ENCODE measurements at regions not wholly inside any gene's neighbourhood (a gene's known extent, or its start where the extent isn't known, plus 50 kb on each side); places are given as distances from the start of the nearest gene placed in this dataset.
"Not testable (repeated sequence)": the region's sequence is repeated elsewhere in the genome, so short reads cannot be mapped to it uniquely, and the experiment has no call there.

- TF ChIP-seq, protein P1, sequence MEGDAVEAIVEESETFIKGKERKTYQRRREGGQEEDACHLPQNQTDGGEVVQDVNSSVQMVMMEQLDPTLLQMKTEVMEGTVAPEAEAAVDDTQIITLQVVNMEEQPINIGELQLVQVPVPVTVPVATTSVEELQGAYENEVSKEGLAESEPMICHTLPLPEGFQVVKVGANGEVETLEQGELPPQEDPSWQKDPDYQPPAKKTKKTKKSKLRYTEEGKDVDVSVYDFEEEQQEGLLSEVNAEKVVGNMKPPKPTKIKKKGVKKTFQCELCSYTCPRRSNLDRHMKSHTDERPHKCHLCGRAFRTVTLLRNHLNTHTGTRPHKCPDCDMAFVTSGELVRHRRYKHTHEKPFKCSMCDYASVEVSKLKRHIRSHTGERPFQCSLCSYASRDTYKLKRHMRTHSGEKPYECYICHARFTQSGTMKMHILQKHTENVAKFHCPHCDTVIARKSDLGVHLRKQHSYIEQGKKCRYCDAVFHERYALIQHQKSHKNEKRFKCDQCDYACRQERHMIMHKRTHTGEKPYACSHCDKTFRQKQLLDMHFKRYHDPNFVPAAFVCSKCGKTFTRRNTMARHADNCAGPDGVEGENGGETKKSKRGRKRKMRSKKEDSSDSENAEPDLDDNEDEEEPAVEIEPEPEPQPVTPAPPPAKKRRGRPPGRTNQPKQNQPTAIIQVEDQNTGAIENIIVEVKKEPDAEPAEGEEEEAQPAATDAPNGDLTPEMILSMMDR (IDR thresholded peaks at IDR 0.05; ENCODE audit: low read depth, low read length, missing control alignments), result no peak
- no peak overlapping the region for H3K4me3 ChIP-seq (ENCODE audit: low read depth, low read length)
- DNase-seq (ENCODE audit: low read depth), result no peak
Observed at GRCh38 chr7:70887186-70887585, 244.8 kb upstream of the GALNT17 start.

DNA sequence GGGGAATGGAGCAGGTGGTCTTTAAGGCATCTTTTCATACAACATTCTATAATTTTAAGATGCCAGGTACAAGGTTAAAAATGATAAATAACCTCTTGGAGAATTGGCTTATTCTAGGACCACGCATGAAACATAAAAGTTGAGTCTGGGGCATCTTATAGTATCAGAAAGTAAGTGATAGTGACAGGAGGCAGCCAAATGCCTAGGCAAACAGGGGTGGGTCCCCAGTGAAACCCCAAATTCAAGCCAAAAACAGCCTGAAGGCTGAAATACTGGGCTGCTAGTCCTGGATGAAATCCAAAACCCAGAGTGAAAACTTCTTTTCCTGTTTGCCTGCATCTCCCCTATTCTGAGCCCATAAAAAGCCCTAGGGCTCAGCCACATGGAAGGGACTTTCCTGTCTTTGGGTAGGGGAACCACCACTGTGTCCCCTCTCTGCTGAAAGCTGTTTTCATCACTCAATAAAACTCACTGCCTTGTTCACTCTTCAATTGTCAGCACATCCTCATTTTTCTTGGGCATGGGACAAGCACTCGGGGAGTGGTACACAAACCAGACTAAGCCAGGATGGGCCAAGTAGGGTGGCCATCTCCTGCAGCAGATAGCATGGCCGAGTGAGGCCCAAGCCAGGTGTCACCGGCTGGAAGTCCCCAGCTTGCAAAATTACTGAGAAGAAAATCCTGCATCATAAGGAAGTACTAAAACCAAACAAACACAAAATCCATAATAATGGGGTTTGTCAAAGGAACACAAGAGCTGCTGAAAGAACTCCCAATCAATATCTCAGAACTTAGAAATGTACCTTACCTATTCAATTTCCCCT, 241.6 kb upstream of the GALNT17 start:
- H3K4me3 ChIP-seq (ENCODE audit: low read depth, low read length), result no peak overlapping the region
- TF ChIP-seq, protein P1 (IDR thresholded peaks at IDR 0.05; ENCODE audit: low read depth, low read length, missing control alignments), result no peak
- DNase-seq (ENCODE audit: low read depth), result no peak

DNA sequence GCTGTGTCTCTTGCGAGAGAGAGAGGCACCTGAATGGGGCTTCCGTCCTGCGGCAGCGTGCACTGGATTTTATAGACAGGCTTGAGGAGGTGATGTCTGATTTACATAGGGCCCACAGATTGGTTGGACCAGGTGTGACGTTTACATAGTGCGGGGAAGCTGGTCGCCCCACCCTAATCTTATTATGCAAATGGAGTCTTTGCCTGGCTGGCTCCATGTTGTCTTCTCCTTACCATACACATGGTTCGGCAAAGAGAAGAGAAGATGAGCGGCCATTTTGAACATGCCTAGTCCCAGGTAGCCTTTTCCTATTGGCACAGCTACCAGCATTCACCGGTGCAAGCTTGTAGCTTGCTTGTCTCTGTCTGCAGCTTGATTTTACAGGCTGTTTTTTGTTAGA, 238.5 kb upstream of the GALNT17 start:
- TF ChIP-seq, protein P1 (IDR thresholded peaks at IDR 0.05; ENCODE audit: low read depth, low read length, missing control alignments), result no peak
- DNase-seq (ENCODE audit: low read depth), result no peak
- H3K4me3 ChIP-seq (ENCODE audit: low read depth, low read length), result no peak overlapping the region

DNA sequence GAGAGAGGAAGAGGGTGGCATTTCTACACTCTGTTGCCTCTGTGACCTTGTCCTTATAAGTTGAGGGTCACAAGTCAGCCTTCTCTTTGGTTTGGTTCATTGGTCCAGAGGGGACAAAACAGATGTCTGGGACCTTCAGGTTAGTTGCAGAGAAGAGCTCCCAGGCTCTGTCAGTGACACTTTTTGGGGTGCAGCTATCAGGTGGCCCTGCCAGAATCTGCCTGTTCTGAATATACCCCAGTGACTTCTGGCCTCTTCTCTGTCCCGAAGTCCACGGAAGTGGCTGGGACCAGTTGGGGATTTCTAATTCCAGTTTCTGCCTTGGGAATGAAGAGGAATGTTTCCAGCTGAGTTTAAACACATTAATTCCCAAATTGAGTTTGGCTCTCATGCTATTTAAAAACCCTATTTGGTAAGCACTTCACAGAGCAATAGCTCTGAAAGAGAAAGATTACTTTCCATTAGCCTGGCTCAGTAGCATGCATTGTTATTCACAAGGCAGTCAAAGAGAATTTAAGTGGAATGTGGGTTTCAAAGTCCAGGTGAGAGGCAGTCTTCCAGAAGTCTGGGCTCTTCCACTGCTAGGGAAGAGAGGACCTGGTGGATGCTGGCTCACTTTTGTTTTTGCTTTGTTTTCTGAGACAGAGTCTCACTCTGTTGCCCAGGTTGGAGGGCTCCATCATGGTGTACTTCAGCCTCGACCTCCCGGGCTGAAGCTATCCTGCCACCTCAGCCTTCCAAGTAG, 237.8 kb upstream of the GALNT17 start:
- TF ChIP-seq, protein P1 (IDR thresholded peaks at IDR 0.05; ENCODE audit: low read depth, low read length, missing control alignments), result no peak
- DNase-seq (ENCODE audit: low read depth), result no peak
- H3K4me3 ChIP-seq (ENCODE audit: low read depth, low read length), result no peak overlapping the region

- DNase-seq (ENCODE audit: low read depth), result no peak
- H3K4me3 ChIP-seq (ENCODE audit: low read depth, low read length), result no peak overlapping the region
- TF ChIP-seq, protein P1 (IDR thresholded peaks at IDR 0.05; ENCODE audit: low read depth, low read length, missing control alignments), result no peak
Observed at GRCh38 chr7:70894799-70895198, 237.1 kb upstream of the GALNT17 start.

DNA sequence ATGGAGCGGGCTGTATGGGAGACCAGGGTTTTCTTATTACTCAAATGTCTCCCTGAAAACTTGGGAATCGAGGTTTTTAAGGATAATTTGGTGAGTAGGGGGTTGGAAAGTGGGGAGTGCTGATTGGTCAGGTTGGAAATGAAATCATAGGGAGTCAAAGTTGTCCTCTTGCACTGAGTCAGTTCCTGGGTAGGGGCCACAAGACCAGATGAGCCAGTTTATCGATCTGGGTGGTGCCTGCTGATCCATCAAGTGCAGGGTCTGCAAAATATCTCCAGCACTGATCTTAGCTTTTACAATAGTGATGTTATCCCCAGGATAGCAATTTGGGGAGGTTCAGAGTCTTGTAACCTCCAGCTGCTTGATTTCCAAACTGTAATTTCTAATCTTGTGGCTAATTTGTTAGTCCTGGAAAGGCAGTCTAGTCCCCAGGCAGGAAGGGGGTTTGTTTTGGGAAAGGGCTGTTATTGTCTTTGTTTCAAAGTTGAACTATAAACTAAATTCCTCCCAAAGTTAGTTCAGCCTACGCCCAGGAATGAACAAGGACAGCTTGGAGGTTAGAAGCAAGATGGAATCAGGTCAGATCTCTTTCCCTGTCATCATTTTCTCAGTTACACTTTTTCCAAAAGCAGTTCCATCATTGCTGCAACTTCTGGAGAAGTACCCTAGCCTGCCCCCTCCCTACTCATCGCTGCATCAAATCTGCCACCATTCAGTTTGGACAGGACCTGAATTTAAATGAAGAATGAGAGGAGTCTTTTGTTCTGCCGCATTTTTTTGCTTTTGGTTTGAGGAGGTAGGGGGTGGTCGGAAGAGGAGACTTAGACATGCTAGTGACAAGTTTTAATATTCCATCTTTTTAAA, 236.4 kb upstream of the GALNT17 start:
- DNase-seq (ENCODE audit: low read depth); H3K4me3 ChIP-seq (ENCODE audit: low read depth, low read length): not testable (repeated sequence)

Data from GM12864 (cell line).